ENCODE measurements at regions not wholly inside any gene's neighbourhood (a gene's known extent, or its start where the extent isn't known, plus 50 kb on each side); places are given as distances from the start of the nearest gene placed in this dataset.

GRCh38 chr4:108488865-108489264, 131.5 kb upstream of the RPL34 start:
- peaks cover 10 to 28% (median 15%) of the 10 kb centered on the region in 7 donors for H3K9me3 Mint-ChIP-seq
- H4K20me1 ChIP-seq (ENCODE audit: insufficient read depth, low read length) = no peaks in the 10 kb centered on the region
- no peak overlapping the region for H3K4me3 Mint-ChIP-seq
- no peaks in the 10 kb centered on the region for H3K27me3 ChIP-seq (ENCODE audit: control insufficient read depth in 2 of 2, insufficient read depth in 2 of 2, low read length in 2 of 2)
- H3K36me3 Mint-ChIP-seq = no peaks in the 10 kb centered on the region
- H3K36me3 ChIP-seq (replicated peaks in 1 of 2; ENCODE audit: control insufficient read depth in 1 of 2, insufficient read depth in 2 of 2, low read length in 2 of 2) = no peaks in the 10 kb centered on the region
- H3K4me3 ChIP-seq (replicated peaks in 1 of 3; ENCODE audit: low read depth in 2 of 3, low read length in 3 of 3) = no peak overlapping the region
- DNase-seq = no peak
- H3K27ac ChIP-seq (ENCODE audit: low read depth in 1 of 2, low read length in 2 of 2) = no peak overlapping the region
- H3K4me2 ChIP-seq (replicated peaks; ENCODE audit: extremely low read depth, low read length, poor library complexity, severe bottlenecking) = no peak overlapping the region
- H2AFZ ChIP-seq (ENCODE audit: insufficient read depth, low read depth, low read length, poor library complexity, severe bottlenecking) = no peak overlapping the region
- no peaks in the 10 kb centered on the region for H3K4me1 ChIP-seq (ENCODE audit: control insufficient read depth in 1 of 2, insufficient read depth in 2 of 2, low read length in 2 of 2)
- TF ChIP-seq CTCF (IDR thresholded peaks at IDR 0.05) = no peak
- intact Hi-C loops (cut with micrococcal nuclease) = no loop called here
- H3K4me1 Mint-ChIP-seq = peaks cover under 1% of the 10 kb centered on the region
- H3K79me2 ChIP-seq (ENCODE audit: insufficient read depth, low read length) = no peaks in the 10 kb centered on the region
- no CpG with 5 or more reads among the region's 1 CpG for WGBS (ENCODE audit: insufficient coverage)
- H3K9ac ChIP-seq (ENCODE audit: insufficient read depth, low read length, poor library complexity, severe bottlenecking) = no peak overlapping the region
- H3K27ac Mint-ChIP-seq = no peak overlapping the region
- peaks cover 10 to 17% of the 10 kb centered on the region in 2 donors for H3K9me3 ChIP-seq (replicated peaks in 1 of 2; ENCODE audit: control insufficient read depth in 1 of 2, insufficient read depth in 1 of 2, low read length in 2 of 2)
- H3K27me3 Mint-ChIP-seq (ENCODE audit: low read depth in 3 of 3) = no peaks in the 10 kb centered on the region

GRCh38 chr4:108486046-108486445, 134.3 kb upstream of the RPL34 start:
- WGBS (ENCODE audit: insufficient coverage) = no CpG with 5 or more reads among the region's 1 CpG
- H3K36me3 ChIP-seq (replicated peaks in 1 of 2; ENCODE audit: control insufficient read depth in 1 of 2, insufficient read depth in 2 of 2, low read length in 2 of 2) = no peaks in the 10 kb centered on the region
- no peak overlapping the region for H3K27ac ChIP-seq (ENCODE audit: low read depth in 1 of 2, low read length in 2 of 2)
- no peak overlapping the region for H3K4me2 ChIP-seq (replicated peaks; ENCODE audit: extremely low read depth, low read length, poor library complexity, severe bottlenecking)
- H3K4me3 Mint-ChIP-seq = no peak overlapping the region
- no peaks in the 10 kb centered on the region for H4K20me1 ChIP-seq (ENCODE audit: insufficient read depth, low read length)
- H3K27ac Mint-ChIP-seq = no peak overlapping the region
- H3K9me3 Mint-ChIP-seq = peaks cover 0 to 14% (median 4%) of the 10 kb centered on the region in 7 donors
- H3K27me3 ChIP-seq (ENCODE audit: control insufficient read depth in 2 of 2, insufficient read depth in 2 of 2, low read length in 2 of 2) = no peaks in the 10 kb centered on the region
- no peak overlapping the region for H3K9ac ChIP-seq (ENCODE audit: insufficient read depth, low read length, poor library complexity, severe bottlenecking)
- H3K27me3 Mint-ChIP-seq (ENCODE audit: low read depth in 3 of 3) = peaks cover 0 to 1% (median 0%) of the 10 kb centered on the region in 3 donors
- peaks cover 10% of the 10 kb centered on the region for H3K4me1 Mint-ChIP-seq
- H3K9me3 ChIP-seq (replicated peaks in 1 of 2; ENCODE audit: control insufficient read depth in 1 of 2, insufficient read depth in 1 of 2, low read length in 2 of 2) = peaks cover 0 to 3% of the 10 kb centered on the region in 2 donors
- no peak overlapping the region for H2AFZ ChIP-seq (ENCODE audit: insufficient read depth, low read depth, low read length, poor library complexity, severe bottlenecking)
- intact Hi-C loops (cut with micrococcal nuclease) = no loop called here
- H3K4me1 ChIP-seq (ENCODE audit: control insufficient read depth in 1 of 2, insufficient read depth in 2 of 2, low read length in 2 of 2) = no peaks in the 10 kb centered on the region
- no peak for TF ChIP-seq CTCF (IDR thresholded peaks at IDR 0.05)
- no peaks in the 10 kb centered on the region for H3K79me2 ChIP-seq (ENCODE audit: insufficient read depth, low read length)
- H3K4me3 ChIP-seq (replicated peaks in 1 of 3; ENCODE audit: low read depth in 2 of 3, low read length in 3 of 3) = no peak overlapping the region
- DNase-seq = no peak
- H3K36me3 Mint-ChIP-seq = no peaks in the 10 kb centered on the region
